ENCODE measurements at regions not wholly inside any gene's neighbourhood (a gene's known extent, or its start where the extent isn't known, plus 50 kb on each side); places are given as distances from the start of the nearest gene placed in this dataset.

DNA sequence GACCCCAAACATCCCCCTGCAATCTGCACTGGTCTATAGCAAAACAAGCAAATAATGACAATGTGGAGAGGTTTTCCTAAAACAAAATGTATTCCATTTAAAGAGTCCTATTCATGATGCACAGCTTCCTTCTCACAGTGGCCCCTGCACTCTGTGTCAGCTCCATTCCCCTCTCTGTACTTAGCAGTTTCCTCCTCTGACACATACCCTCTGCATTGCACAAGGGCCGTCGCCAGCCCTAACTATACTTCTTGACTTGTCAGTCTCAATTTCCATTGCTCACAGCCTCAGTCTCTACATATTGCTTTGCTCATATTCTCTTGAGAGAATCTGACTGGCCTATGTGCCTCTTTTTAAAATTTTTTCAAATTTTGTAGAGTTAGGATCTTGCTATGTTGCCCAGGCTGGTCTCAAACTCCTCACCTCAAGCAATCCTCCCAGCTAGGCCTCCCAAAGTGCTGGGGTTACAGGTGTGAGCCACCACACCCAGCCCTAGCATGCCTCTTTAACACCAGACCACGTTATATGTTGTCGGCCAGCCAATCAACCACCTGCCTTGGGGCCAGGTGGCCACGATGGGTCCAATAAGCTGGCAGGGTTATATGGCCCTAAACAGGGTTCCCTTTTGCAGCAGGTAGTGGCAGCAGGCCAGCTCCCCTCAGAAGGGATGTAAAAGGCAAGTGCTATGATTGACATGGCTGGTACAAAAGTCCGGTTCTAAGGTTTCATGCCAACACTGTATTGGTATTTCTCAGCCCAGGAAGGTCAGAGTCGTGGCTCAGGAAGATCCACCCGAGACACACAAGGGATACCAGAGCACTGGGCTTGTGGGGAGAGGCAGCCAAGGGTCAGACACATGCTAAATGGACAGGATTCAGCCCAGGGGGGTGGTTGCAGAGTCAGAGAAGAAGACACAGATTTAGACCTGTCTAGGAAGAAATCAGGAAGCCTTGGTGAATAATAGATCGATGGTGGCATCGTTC, 59.0 kb upstream of the SMAD3 start:
- DNase-seq, result no peak

DNA sequence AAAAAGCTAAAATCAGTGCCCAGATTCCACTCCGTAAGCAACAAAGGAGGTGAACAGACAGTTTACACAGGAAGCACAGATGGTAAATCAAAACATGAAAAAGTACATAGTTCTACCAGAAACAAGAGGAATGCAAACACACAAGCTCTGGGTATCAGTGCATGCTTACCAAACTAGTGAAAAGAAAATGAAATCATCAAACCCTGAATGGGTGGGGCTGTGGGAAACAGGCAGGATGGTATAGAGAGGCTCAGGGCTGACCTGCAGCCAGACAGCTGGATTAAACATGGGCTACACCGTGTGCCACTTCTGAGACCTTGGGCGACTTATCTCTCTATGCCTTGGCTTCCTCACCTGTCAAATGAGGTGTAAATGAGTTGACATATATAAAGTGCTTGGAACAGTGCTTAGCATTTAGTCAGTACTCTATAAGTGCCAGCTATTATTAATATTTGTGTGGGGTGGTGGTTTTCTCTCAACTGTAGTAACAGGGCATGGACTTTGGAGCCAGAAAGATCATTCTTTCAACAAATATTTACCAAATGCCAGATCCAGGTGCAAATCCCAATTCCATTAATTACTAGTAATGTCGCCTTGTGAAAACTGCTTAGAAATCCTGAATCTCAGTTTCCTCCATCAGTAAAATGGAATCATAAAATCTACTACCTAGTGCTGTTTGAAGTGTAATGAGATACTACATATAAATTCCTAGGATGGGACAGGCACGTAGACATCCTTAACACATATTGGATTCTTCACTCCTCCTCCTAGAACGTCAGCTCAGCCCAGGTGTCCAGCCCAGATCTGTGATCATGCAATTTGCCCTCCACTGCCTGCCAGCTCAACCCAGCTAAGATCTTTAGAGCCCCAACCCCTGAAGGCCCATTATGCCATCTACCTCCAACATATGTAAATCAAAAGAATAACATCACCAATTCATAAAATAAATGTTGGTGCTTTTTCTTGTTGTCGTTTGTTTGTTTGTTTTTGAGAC, 55.5 kb upstream of the SMAD3 start:
- no peak for DNase-seq

DNA sequence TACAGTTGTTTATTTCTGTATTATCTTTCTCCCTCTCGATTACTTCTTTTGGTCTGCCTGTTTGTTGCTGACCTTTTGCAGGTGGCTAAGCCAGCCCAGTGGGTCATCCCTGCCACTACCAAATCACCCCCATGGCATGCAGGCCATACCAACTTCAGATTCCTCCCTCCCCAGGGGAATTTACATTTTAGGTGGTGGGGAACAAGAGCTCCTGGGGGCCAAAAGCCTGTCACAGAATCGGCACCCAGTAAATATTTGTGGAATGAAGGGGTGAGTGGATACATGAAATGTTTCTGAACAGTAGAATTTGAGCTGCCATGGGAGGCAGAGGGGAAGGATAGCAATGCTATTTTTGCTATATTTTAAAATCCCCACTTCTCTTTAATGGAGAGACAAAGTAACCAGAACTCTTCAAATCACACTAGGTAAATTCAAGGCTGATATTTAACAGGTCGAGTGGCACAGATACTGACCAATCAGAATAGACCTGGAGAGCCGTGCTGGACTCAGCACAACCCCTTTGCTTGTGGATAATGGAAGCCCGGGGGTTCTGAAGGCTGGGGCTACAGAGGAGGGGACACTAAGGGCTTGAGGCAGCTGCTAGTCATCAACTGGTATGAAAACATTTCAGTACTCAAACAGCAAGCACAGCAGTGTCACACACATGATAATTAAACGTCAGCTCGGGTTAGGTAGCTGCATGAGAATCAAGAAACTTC, 54.3 kb upstream of the SMAD3 start:
- no peak for DNase-seq

DNA sequence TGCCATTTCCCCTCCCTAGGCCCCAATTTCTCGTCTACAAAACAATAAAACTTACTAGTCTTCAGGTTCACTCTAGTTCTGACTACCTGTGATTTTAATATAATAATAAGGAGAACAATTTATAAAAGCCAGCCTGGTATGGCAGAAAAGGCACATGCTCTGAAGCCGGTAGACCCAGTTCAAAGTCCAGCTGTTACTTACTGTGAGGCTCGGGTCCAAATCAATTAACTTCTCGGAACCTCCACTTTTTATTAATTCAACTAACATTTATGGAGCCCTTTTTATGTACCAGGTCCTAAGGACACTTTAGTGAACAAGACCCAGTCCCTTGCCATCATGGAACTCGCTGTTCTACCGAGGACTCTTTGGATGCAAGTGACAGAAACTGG, 53.8 kb upstream of the SMAD3 start:
- no peak for DNase-seq

DNA sequence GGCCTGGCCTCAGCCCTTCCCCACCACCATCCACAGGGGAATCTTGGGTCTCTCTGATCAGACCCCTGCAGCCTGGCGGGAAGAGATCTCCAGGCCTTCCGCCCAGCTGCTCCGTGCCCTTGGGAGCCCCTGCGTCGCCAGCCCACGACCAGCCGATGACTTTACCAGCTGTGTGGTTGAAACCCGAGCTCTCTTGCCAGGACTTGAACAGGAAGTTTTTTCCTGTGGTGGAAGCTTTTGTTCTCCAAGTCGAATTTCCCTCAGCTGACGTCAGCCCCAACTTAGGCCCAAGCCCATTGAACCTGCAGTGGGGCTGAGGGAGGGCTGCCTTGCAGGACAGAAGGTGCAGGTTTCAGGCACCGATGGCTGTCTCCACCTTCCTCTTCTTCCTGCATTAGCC, 51.7 kb upstream of the SMAD3 start:
- no peak for DNase-seq
